H9 (cell line): ENCODE measurements at regions not wholly inside any gene's neighbourhood (a gene's known extent, or its start where the extent isn't known, plus 50 kb on each side); places are given as distances from the start of the nearest gene placed in this dataset.
A peak's percentile ranks its signal among the peaks of the same experiment; 100 is the strongest.

Experiments
- DNase-seq: peaks from one replicate; pipeline ENCODE4 v3.0.0-alpha.2; 2017
- H2AFZ ChIP-seq: one replicate; pipeline ENCODE4 v1.6.1; 2013; ENCODE audit warnings: mild to moderate bottlenecking, low read length, control low read depth, moderate library complexity
- H2AK5ac ChIP-seq: 2 replicates; pipeline ENCODE4 v1.6.1; 2013; ENCODE audit warnings: low read length, control low read depth, mixed read lengths; ENCODE audit not compliant: insufficient read length
- H2BK120ac ChIP-seq: one replicate; pipeline ENCODE4 v1.6.1; 2013; ENCODE audit warnings: low read depth, mild to moderate bottlenecking, low read length, control low read depth, inconsistent platforms; ENCODE audit not compliant: poor library complexity, severe bottlenecking
- H2BK12ac ChIP-seq: 2 replicates; pipeline ENCODE4 v1.6.1; 2013; ENCODE audit warnings: low read length, control low read depth, mixed read lengths, low read depth; ENCODE audit not compliant: insufficient read length
- H2BK15ac ChIP-seq: 2 replicates; pipeline ENCODE4 v1.6.1; 2013; ENCODE audit warnings: low read depth, low read length, control low read depth
- H2BK20ac ChIP-seq: one replicate; pipeline ENCODE4 v1.6.1; 2013; ENCODE audit warnings: low read depth, mild to moderate bottlenecking, low read length, control low read depth, inconsistent platforms; ENCODE audit not compliant: poor library complexity, severe bottlenecking
- H2BK5ac ChIP-seq: 2 replicates; pipeline ENCODE4 v1.6.1; 2013; ENCODE audit warnings: low read length, control low read depth, mixed read lengths; ENCODE audit not compliant: insufficient read length
- H3K14ac ChIP-seq: 2 replicates; pipeline ENCODE4 v1.6.1; 2013; ENCODE audit warnings: low read length, control low read depth; ENCODE audit not compliant: insufficient read depth
- H3K18ac ChIP-seq: 2 replicates; pipeline ENCODE4 v1.6.1; 2013; ENCODE audit warnings: low read depth, mild to moderate bottlenecking, mixed read lengths, low read length, control low read depth; ENCODE audit not compliant: insufficient read length
- H3K23ac ChIP-seq: 2 replicates; pipeline ENCODE4 v1.6.1; 2013; ENCODE audit warnings: low read length, control low read depth, mixed read lengths, low read depth; ENCODE audit not compliant: insufficient read length
- H3K23me2 ChIP-seq: 2 replicates; pipeline ENCODE4 v1.6.1; 2013; ENCODE audit warnings: low read depth, mild to moderate bottlenecking, mixed read lengths, low read length, control low read depth; ENCODE audit not compliant: insufficient read length, poor library complexity, severe bottlenecking
- H3K27ac ChIP-seq: 2 replicates; pipeline ENCODE4 v1.5.1; 2013; ENCODE audit warnings: low read length, control low read depth, mixed read lengths, low read depth; ENCODE audit not compliant: insufficient read length
- H3K27me3 ChIP-seq: 2 replicates; pipeline ENCODE4 v1.6.1; 2013; ENCODE audit warnings: low read length, control low read depth, inconsistent platforms; ENCODE audit not compliant: insufficient read depth
- H3K4ac ChIP-seq: 2 replicates; pipeline ENCODE4 v1.6.1; 2013; ENCODE audit warnings: low read depth, mild to moderate bottlenecking, control low read depth, inconsistent platforms, low read length, moderate library complexity
- H3K4me1 ChIP-seq: 2 replicates; pipeline ENCODE4 v1.6.1; 2013; ENCODE audit warnings: low read length, control low read depth, inconsistent platforms; ENCODE audit not compliant: insufficient read depth
- H3K4me2 ChIP-seq: 2 replicates; pipeline ENCODE4 v1.6.1; 2013; ENCODE audit warnings: low read length, control low read depth, mixed read lengths; ENCODE audit not compliant: insufficient read length, insufficient read depth
- H3K56ac ChIP-seq: 2 replicates; pipeline ENCODE4 v1.6.1; 2013; ENCODE audit warnings: low read depth, mild to moderate bottlenecking, mixed read lengths, low read length, control low read depth; ENCODE audit not compliant: insufficient read length
- H3K79me1 ChIP-seq: 2 replicates; pipeline ENCODE4 v1.6.1; 2013; ENCODE audit warnings: low read depth, mild to moderate bottlenecking, moderate library complexity, low read length, control low read depth, inconsistent platforms; ENCODE audit not compliant: insufficient read depth, poor library complexity, severe bottlenecking
- H3K79me2 ChIP-seq: 2 replicates; pipeline ENCODE4 v1.6.1; 2013; ENCODE audit warnings: low read length, control low read depth, inconsistent platforms; ENCODE audit not compliant: insufficient read depth
- H3K9ac ChIP-seq: 2 replicates; pipeline ENCODE4 v1.6.1; 2013; ENCODE audit warnings: low read length, control low read depth, mixed read lengths; ENCODE audit not compliant: insufficient read length; ENCODE audit errors: extremely low read depth
- H3K9me3 ChIP-seq: one replicate; pipeline ENCODE4 v1.6.1; 2013; ENCODE audit warnings: low read depth, low read length, inconsistent platforms; ENCODE audit not compliant: control insufficient read depth
- H3T11ph ChIP-seq: one replicate; pipeline ENCODE4 v1.6.1; 2013; ENCODE audit warnings: mild to moderate bottlenecking, low read length, control low read depth, inconsistent platforms
- H4K20me1 ChIP-seq: one replicate; pipeline ENCODE4 v1.6.1; 2013; ENCODE audit not compliant: control insufficient read depth, insufficient read length, insufficient read depth
- H4K5ac ChIP-seq: 2 replicates; pipeline ENCODE4 v1.6.1; 2013; ENCODE audit warnings: low read depth, mild to moderate bottlenecking, mixed read lengths, low read length, control low read depth; ENCODE audit not compliant: insufficient read length
- H4K8ac ChIP-seq: replicated peaks from 2 replicates; pipeline ENCODE4 v1.6.1; 2013; ENCODE audit warnings: low read length, control low read depth, mixed read lengths, low read depth; ENCODE audit not compliant: insufficient read length
- H4K91ac ChIP-seq: 2 replicates; pipeline ENCODE4 v1.6.1; 2013; ENCODE audit warnings: low read depth, mild to moderate bottlenecking, moderate library complexity, mixed read lengths, low read length, control low read depth; ENCODE audit not compliant: insufficient read length
- H3K27ac Mint-ChIP-seq, 3 experiments: 2 replicates in 2 of 3; 3 replicates in 1 of 3; pipeline ENCODE4 v1.8.0; 2020 to 2021; ENCODE audit warnings: mixed read lengths in 3 of 3, mild to moderate bottlenecking in 1 of 3, moderate library complexity in 1 of 3
- H3K27me3 Mint-ChIP-seq: 2 replicates; pipeline ENCODE4 v1.8.0; 2021; ENCODE audit warnings: low read depth, mild to moderate bottlenecking, moderate library complexity, mixed read lengths
- H3K36me3 Mint-ChIP-seq, 3 experiments: 2 replicates in 2 of 3; 3 replicates in 1 of 3; pipeline ENCODE4 v1.8.0; 2020 to 2021; ENCODE audit warnings: low read depth in 3 of 3, mixed read lengths in 3 of 3; ENCODE audit not compliant: insufficient read depth in 1 of 3
- H3K4me1 Mint-ChIP-seq, 2 experiments: 2 replicates each; pipeline ENCODE4 v1.8.0; 2020; ENCODE audit warnings: mixed read lengths in 2 of 2
- H3K4me3 Mint-ChIP-seq, 2 experiments: 2 replicates in 1 of 2; 3 replicates in 1 of 2; pipeline ENCODE4 v1.8.0; 2020 to 2021; ENCODE audit warnings: mild to moderate bottlenecking in 2 of 2, mixed read lengths in 2 of 2, moderate library complexity in 1 of 2
- H3K9me3 Mint-ChIP-seq, 2 experiments: 2 replicates in 1 of 2; 3 replicates in 1 of 2; pipeline ENCODE4 v1.8.0; 2020; ENCODE audit warnings: mild to moderate bottlenecking in 2 of 2, mixed read lengths in 2 of 2, moderate library complexity in 1 of 2
- WGBS: extraction: QIAGEN DNeasy Blood & Tissue Kit; methylation state at CpG from one replicate; pipeline ENCODE4 v1.1.7; 2013; ENCODE audit warnings: missing lambda C conversion rate, low lambda C conversion rate, mixed read lengths; ENCODE audit not compliant: insufficient read length; ENCODE audit errors: extremely low coverage; 5-methylcytosine and 5-hydroxymethylcytosine counted together
- TF ChIP-seq, protein P1 (sequence below): fragments of 200-600 bp; sonication (generic); conservative IDR thresholded peaks from 3 replicates; pipeline ENCODE4 v1.8.0; 2021; ENCODE audit warnings: antibody characterized with exemption, mild to moderate bottlenecking

DNA sequence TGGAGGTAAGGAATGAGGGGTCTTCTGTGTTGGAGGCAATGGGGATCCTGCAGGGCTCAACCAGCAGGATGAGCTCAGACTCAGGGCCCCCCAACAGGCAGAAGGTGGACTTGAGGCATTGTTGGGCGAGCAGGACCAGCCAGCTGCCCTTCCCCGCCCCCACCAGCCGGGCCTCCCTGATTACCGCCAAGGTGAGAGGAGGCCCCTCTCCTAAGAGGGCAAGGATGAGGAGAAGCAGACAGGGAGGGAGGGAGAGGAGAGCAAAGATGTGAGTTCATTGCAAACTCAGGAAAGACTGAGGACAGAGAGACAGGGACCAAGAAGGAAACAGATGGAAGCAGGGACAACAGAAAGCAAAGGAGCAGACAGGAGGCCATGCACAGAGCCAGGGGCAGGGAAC is 272.8 kb upstream of the XYLT1 start:
- H4K91ac ChIP-seq: no peak overlapping the region
- H4K20me1 ChIP-seq: no peaks in the 10 kb centered on the region
- H4K5ac ChIP-seq: no peak overlapping the region
- H3K27ac ChIP-seq: no peak overlapping the region
- no peak overlapping the region for H2BK12ac ChIP-seq
- Mint-ChIP-seq H3K27ac (no peak overlapping the region), H3K9me3 (no peaks in the 10 kb centered on the region; a peak in 1 of 5 replicates), H3K27me3 (peaks cover 5% of the 10 kb centered on the region), H3K36me3 (no peaks in the 10 kb centered on the region), H3K4me1 (peaks cover 30 to 44% of the 10 kb centered on the region in 2 experiments), H3K4me3 (no peak overlapping the region)
- no peak overlapping the region for H3K9ac ChIP-seq
- no peak overlapping the region for H3K56ac ChIP-seq
- no peak for DNase-seq
- no peak overlapping the region for H2BK20ac ChIP-seq
- no peak overlapping the region for H2AK5ac ChIP-seq
- no peak overlapping the region for H3K4ac ChIP-seq
- no peaks in the 10 kb centered on the region for H3K9me3 ChIP-seq
- H3T11ph ChIP-seq: no peak overlapping the region
- H4K8ac ChIP-seq: no peak overlapping the region
- no peak overlapping the region for H2BK120ac ChIP-seq
- TF ChIP-seq, protein P1, sequence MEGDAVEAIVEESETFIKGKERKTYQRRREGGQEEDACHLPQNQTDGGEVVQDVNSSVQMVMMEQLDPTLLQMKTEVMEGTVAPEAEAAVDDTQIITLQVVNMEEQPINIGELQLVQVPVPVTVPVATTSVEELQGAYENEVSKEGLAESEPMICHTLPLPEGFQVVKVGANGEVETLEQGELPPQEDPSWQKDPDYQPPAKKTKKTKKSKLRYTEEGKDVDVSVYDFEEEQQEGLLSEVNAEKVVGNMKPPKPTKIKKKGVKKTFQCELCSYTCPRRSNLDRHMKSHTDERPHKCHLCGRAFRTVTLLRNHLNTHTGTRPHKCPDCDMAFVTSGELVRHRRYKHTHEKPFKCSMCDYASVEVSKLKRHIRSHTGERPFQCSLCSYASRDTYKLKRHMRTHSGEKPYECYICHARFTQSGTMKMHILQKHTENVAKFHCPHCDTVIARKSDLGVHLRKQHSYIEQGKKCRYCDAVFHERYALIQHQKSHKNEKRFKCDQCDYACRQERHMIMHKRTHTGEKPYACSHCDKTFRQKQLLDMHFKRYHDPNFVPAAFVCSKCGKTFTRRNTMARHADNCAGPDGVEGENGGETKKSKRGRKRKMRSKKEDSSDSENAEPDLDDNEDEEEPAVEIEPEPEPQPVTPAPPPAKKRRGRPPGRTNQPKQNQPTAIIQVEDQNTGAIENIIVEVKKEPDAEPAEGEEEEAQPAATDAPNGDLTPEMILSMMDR: no peak
- H3K4me1 ChIP-seq: no peaks in the 10 kb centered on the region; the same call in 1 of the 2 replicates
- H3K14ac ChIP-seq: peak overlapping the region; percentile 33; the same call in 1 of the 2 replicates
- no peak overlapping the region for H2BK15ac ChIP-seq
- no peaks in the 10 kb centered on the region for H3K79me2 ChIP-seq
- no peaks in the 10 kb centered on the region for H3K79me1 ChIP-seq
- H3K4me2 ChIP-seq: no peak overlapping the region
- H3K18ac ChIP-seq: no peak overlapping the region
- no peaks in the 10 kb centered on the region for H3K27me3 ChIP-seq
- H2BK5ac ChIP-seq: no peak overlapping the region
- WGBS: no CpG with 5 or more reads among the region's 4 CpGs
- no peak overlapping the region for H2AFZ ChIP-seq
- no peak overlapping the region for H3K23ac ChIP-seq
- no peaks in the 10 kb centered on the region for H3K23me2 ChIP-seq
